Natural killer cell treated with Interleukin-12 subunit alpha and Interleukin-12 subunit beta and Interleukin-15 and Interleukin-18, amount 100 ng/mL, for 72 hours (primary cell): ENCODE measurements at regions not wholly inside any gene's neighbourhood (a gene's known extent, or its start where the extent isn't known, plus 50 kb on each side); places are given as distances from the start of the nearest gene placed in this dataset.
"Not testable (repeated sequence)": the region's sequence is repeated elsewhere in the genome, so short reads cannot be mapped to it uniquely, and the experiment has no call there.

ENCODE experiments used
- ATAC-seq, 2 donors: fragments of 150-1000 bp; cut with Tn5 transposase in 1 of 2; sonication (Bioruptor Pico), chemical (Tn5 transposase) in 1 of 2; 2 replicates each; pipeline ENCODE4 v1.10.0; 2021
- DNase-seq: peaks from one replicate; pipeline ENCODE4 v3.0.0; 2022; ENCODE audit warnings: low spot score
- H3K27ac Mint-ChIP-seq, 2 donors: 1 replicate in 1 of 2; 2 replicates in 1 of 2; pipeline ENCODE4 v1.8.0; 2022; ENCODE audit warnings: mixed read lengths in 2 of 2, mild to moderate bottlenecking in 1 of 2, moderate library complexity in 1 of 2
- H3K27me3 Mint-ChIP-seq, 2 donors: 1 replicate in 1 of 2; 2 replicates in 1 of 2; pipeline ENCODE4 v1.8.0; 2022; ENCODE audit warnings: mixed read lengths in 2 of 2
- H3K36me3 Mint-ChIP-seq: one replicate; pipeline ENCODE4 v1.8.0; 2022; ENCODE audit warnings: mixed read lengths
- H3K4me1 Mint-ChIP-seq, 2 donors: 1 replicate in 1 of 2; 2 replicates in 1 of 2; pipeline ENCODE4 v1.8.0; 2022; ENCODE audit warnings: low read depth in 2 of 2, mixed read lengths in 2 of 2, mild to moderate bottlenecking in 1 of 2
- H3K4me3 Mint-ChIP-seq: one replicate; pipeline ENCODE4 v1.8.0; 2022; ENCODE audit warnings: mixed read lengths
- H3K9me3 Mint-ChIP-seq: 2 replicates; pipeline ENCODE4 v1.8.0; 2022; ENCODE audit warnings: mixed read lengths

GRCh38 chr14:83974647-83975163, 1555.2 kb upstream of the FLRT2 start:
- no peak overlapping the region for H3K4me3 Mint-ChIP-seq
- H3K27ac Mint-ChIP-seq, result no peak overlapping the region
- H3K4me1 Mint-ChIP-seq, result no peaks in the 10 kb centered on the region
- H3K27me3 Mint-ChIP-seq, result no peaks in the 10 kb centered on the region
- no peak for DNase-seq
- ATAC-seq, result no peak
- no peaks in the 10 kb centered on the region for H3K36me3 Mint-ChIP-seq
- H3K9me3 Mint-ChIP-seq, result peaks cover 8% of the 10 kb centered on the region

GRCh38 chr14:83975435-83975834, 1554.5 kb upstream of the FLRT2 start:
- H3K4me1 Mint-ChIP-seq, result no peaks in the 10 kb centered on the region
- H3K36me3 Mint-ChIP-seq, result no peaks in the 10 kb centered on the region
- H3K4me3 Mint-ChIP-seq, result no peak overlapping the region
- peaks cover 8% of the 10 kb centered on the region for H3K9me3 Mint-ChIP-seq
- no peak overlapping the region for H3K27ac Mint-ChIP-seq
- ATAC-seq, result no peak
- no peak for DNase-seq
- no peaks in the 10 kb centered on the region for H3K27me3 Mint-ChIP-seq

GRCh38 chr14:83975841-83976770, 1553.8 kb upstream of the FLRT2 start:
- no peaks in the 10 kb centered on the region for H3K4me1 Mint-ChIP-seq
- no peak overlapping the region for H3K4me3 Mint-ChIP-seq
- DNase-seq, result no peak
- peaks cover 5% of the 10 kb centered on the region for H3K9me3 Mint-ChIP-seq
- no peaks in the 10 kb centered on the region for H3K36me3 Mint-ChIP-seq
- H3K27me3 Mint-ChIP-seq, result no peaks in the 10 kb centered on the region
- H3K27ac Mint-ChIP-seq, result no peak overlapping the region
- ATAC-seq, result no peak

GRCh38 chr14:83977583-83977982, 1552.4 kb upstream of the FLRT2 start:
- Mint-ChIP-seq H3K27me3 (no peaks in the 10 kb centered on the region), H3K4me3 (no peak overlapping the region), H3K27ac (no peak overlapping the region), H3K36me3 (no peaks in the 10 kb centered on the region), H3K4me1 (no peaks in the 10 kb centered on the region), H3K9me3 (peaks cover 9% of the 10 kb centered on the region)
- ATAC-seq, result no peak
- DNase-seq, result no peak

GRCh38 chr14:83981676-83982258, 1548.2 kb upstream of the FLRT2 start:
- H3K4me3 Mint-ChIP-seq, H3K4me1 Mint-ChIP-seq, H3K27ac Mint-ChIP-seq, H3K27me3 Mint-ChIP-seq, DNase-seq, H3K9me3 Mint-ChIP-seq, ATAC-seq, H3K36me3 Mint-ChIP-seq: not testable (repeated sequence)

GRCh38 chr14:83988275-83988674, 1541.7 kb upstream of the FLRT2 start:
- ATAC-seq (peak in 1 of 2 donors; percentile 81), DNase-seq (no peak)
- no peaks in the 10 kb centered on the region for H3K27me3 Mint-ChIP-seq
- peak overlapping the region in 1 of 2 donors; percentile 79 for H3K27ac Mint-ChIP-seq
- H3K4me1 Mint-ChIP-seq, result peaks cover 0 to 5% of the 10 kb centered on the region in 2 donors
- H3K9me3 Mint-ChIP-seq, result no peaks in the 10 kb centered on the region
- H3K4me3 Mint-ChIP-seq, result no peak overlapping the region
- no peaks in the 10 kb centered on the region for H3K36me3 Mint-ChIP-seq

GRCh38 chr14:83991666-83992065, 1538.3 kb upstream of the FLRT2 start:
- H3K27me3 Mint-ChIP-seq, result no peaks in the 10 kb centered on the region
- no peaks in the 10 kb centered on the region for H3K36me3 Mint-ChIP-seq
- H3K27ac Mint-ChIP-seq, result no peak overlapping the region
- H3K4me1 Mint-ChIP-seq, result peaks cover 0 to 7% of the 10 kb centered on the region in 2 donors
- ATAC-seq, result no peak
- no peak overlapping the region for H3K4me3 Mint-ChIP-seq
- H3K9me3 Mint-ChIP-seq, result no peaks in the 10 kb centered on the region
- DNase-seq, result no peak

- no peak overlapping the region for H3K27ac Mint-ChIP-seq
- no peaks in the 10 kb centered on the region for H3K9me3 Mint-ChIP-seq
- ATAC-seq, result no peak
- H3K4me1 Mint-ChIP-seq, result peaks cover 0 to 7% of the 10 kb centered on the region in 2 donors
- H3K4me3 Mint-ChIP-seq, result no peak overlapping the region
- no peak for DNase-seq
- H3K27me3 Mint-ChIP-seq, result no peaks in the 10 kb centered on the region
- no peaks in the 10 kb centered on the region for H3K36me3 Mint-ChIP-seq
These were observed 1537.1 kb upstream of the FLRT2 start for GRCh38 chr14:83992857-83993256.

GRCh38 chr14:83993545-83993944, 1536.4 kb upstream of the FLRT2 start:
- Mint-ChIP-seq H3K27me3 (no peaks in the 10 kb centered on the region), H3K4me1 (peaks cover 0 to 2% of the 10 kb centered on the region in 2 donors), H3K36me3 (no peaks in the 10 kb centered on the region), H3K9me3 (no peaks in the 10 kb centered on the region), H3K27ac (no peak overlapping the region), H3K4me3 (no peak overlapping the region)
- ATAC-seq (no peak), DNase-seq (no peak)

- H3K27me3 Mint-ChIP-seq, result no peaks in the 10 kb centered on the region
- ATAC-seq (no peak), DNase-seq (no peak)
- no peak overlapping the region for H3K27ac Mint-ChIP-seq
- no peaks in the 10 kb centered on the region for H3K9me3 Mint-ChIP-seq
- H3K4me1 Mint-ChIP-seq, result peaks cover 0 to 2% of the 10 kb centered on the region in 2 donors
- no peak overlapping the region for H3K4me3 Mint-ChIP-seq
- no peaks in the 10 kb centered on the region for H3K36me3 Mint-ChIP-seq
These were observed 1535.9 kb upstream of the FLRT2 start for GRCh38 chr14:83994020-83994419.

- H3K4me3 Mint-ChIP-seq, result no peak overlapping the region
- H3K4me1 Mint-ChIP-seq, result peaks cover 0 to under 1% of the 10 kb centered on the region in 2 donors
- DNase-seq (no peak), ATAC-seq (no peak)
- no peaks in the 10 kb centered on the region for H3K27me3 Mint-ChIP-seq
- H3K27ac Mint-ChIP-seq, result no peak overlapping the region
- H3K9me3 Mint-ChIP-seq, result no peaks in the 10 kb centered on the region
- H3K36me3 Mint-ChIP-seq, result no peaks in the 10 kb centered on the region
These were observed 1528.9 kb upstream of the FLRT2 start for GRCh38 chr14:84001023-84001422.

- no peaks in the 10 kb centered on the region for H3K36me3 Mint-ChIP-seq
- H3K4me3 Mint-ChIP-seq, result no peak overlapping the region
- no peak for ATAC-seq
- no peak overlapping the region for H3K27ac Mint-ChIP-seq
- no peaks in the 10 kb centered on the region for H3K9me3 Mint-ChIP-seq
- H3K4me1 Mint-ChIP-seq, result no peaks in the 10 kb centered on the region
- H3K27me3 Mint-ChIP-seq, result no peaks in the 10 kb centered on the region
- no peak for DNase-seq
These were observed 1526.6 kb upstream of the FLRT2 start for GRCh38 chr14:84003346-84003745.

- Mint-ChIP-seq H3K4me1 (no peaks in the 10 kb centered on the region), H3K27me3 (no peaks in the 10 kb centered on the region), H3K27ac (peak overlapping the region in 1 of 2 donors; percentile 23), H3K36me3 (no peaks in the 10 kb centered on the region), H3K4me3 (no peak overlapping the region), H3K9me3 (no peaks in the 10 kb centered on the region)
- DNase-seq, result no peak
- no peak for ATAC-seq
These were observed 1523.2 kb upstream of the FLRT2 start for GRCh38 chr14:84006643-84007155.

- no peaks in the 10 kb centered on the region for H3K27me3 Mint-ChIP-seq
- no peak overlapping the region for H3K4me3 Mint-ChIP-seq
- DNase-seq, result no peak
- H3K27ac Mint-ChIP-seq, result no peak overlapping the region
- no peak for ATAC-seq
- H3K36me3 Mint-ChIP-seq, result no peaks in the 10 kb centered on the region
- H3K4me1 Mint-ChIP-seq, result no peaks in the 10 kb centered on the region
- no peaks in the 10 kb centered on the region for H3K9me3 Mint-ChIP-seq
These were observed 1516.5 kb upstream of the FLRT2 start for GRCh38 chr14:84013424-84013823.
